ENCODE measurements at regions not wholly inside any gene's neighbourhood (a gene's known extent, or its start where the extent isn't known, plus 50 kb on each side); places are given as distances from the start of the nearest gene placed in this dataset.

DNA sequence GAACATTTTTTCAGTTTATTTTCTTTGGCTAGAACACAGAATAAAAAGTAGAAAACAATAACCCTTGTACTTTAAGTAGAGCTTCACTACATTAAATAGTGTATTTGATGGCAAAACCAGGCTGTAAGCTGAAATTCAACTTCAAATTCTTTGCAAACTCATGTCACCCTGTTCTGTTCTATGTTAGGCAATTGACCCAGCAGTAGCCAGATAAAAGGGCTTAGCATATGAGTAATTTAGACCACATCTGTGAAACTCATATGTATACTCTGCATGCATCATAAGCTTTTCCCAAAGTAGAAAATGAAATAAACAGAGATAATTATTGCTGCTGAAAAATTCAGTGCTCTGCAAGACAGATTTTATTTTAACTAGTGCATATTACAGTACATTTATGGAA lies 150.2 kb downstream of the GNAI1 start:
- Histone ChIP-seq H3K4me1 (ENCODE audit: control insufficient read depth in 2 of 2, insufficient read depth in 2 of 2, low read length in 1 of 2) (no peaks in the 10 kb centered on the region), H3K4me3 (ENCODE audit: low read depth in 1 of 2, low read length in 2 of 2) (no peak overlapping the region), H3K27ac (ENCODE audit: low read depth in 2 of 2, low read length in 1 of 2) (no peak overlapping the region), H3K36me3 (ENCODE audit: control insufficient read depth in 2 of 2, insufficient read depth in 2 of 2, low read length in 1 of 2) (no peaks in the 10 kb centered on the region), H3K27me3 (ENCODE audit: control insufficient read depth in 1 of 2, insufficient read depth in 2 of 2, low read length in 2 of 2) (no peaks in the 10 kb centered on the region), H3K9me3 (ENCODE audit: control insufficient read depth in 2 of 2, insufficient read depth in 1 of 2, low read depth in 1 of 2, low read length in 1 of 2) (peaks cover 0 to 3% of the 10 kb centered on the region in 2 donors)

DNA sequence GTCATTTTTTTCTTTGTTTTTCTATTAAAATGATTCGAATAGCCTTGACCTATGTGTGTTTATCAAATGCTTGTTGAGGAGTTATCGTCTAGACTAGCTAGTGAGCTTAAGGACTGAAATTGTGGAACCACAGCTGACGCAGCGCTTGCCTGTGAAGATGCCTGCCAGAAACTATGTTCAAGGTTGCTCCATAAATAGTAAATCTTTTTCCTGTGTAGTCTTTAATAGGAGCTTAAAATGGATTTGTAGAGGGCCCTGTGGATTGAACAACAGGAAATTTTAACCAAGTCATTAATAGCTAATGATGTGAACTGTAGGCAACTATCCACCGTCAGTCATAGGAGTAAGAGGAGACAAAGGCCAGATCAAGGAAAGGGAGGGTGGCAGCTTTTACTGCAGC lies 145.1 kb downstream of the GNAI1 start:
- H3K9me3 ChIP-seq (ENCODE audit: control insufficient read depth in 2 of 2, insufficient read depth in 1 of 2, low read depth in 1 of 2, low read length in 1 of 2) = peaks cover 0 to 3% of the 10 kb centered on the region in 2 donors
- H3K27ac ChIP-seq (ENCODE audit: low read depth in 2 of 2, low read length in 1 of 2) = no peak overlapping the region
- no peaks in the 10 kb centered on the region for H3K36me3 ChIP-seq (ENCODE audit: control insufficient read depth in 2 of 2, insufficient read depth in 2 of 2, low read length in 1 of 2)
- no peaks in the 10 kb centered on the region for H3K27me3 ChIP-seq (ENCODE audit: control insufficient read depth in 1 of 2, insufficient read depth in 2 of 2, low read length in 2 of 2)
- H3K4me1 ChIP-seq (ENCODE audit: control insufficient read depth in 2 of 2, insufficient read depth in 2 of 2, low read length in 1 of 2) = no peaks in the 10 kb centered on the region
- WGBS, 2 donors = 52 to 69% methylated on average over 5 of the region's 5 CpGs
- no peak overlapping the region for H3K4me3 ChIP-seq (ENCODE audit: low read depth in 1 of 2, low read length in 2 of 2)

DNA sequence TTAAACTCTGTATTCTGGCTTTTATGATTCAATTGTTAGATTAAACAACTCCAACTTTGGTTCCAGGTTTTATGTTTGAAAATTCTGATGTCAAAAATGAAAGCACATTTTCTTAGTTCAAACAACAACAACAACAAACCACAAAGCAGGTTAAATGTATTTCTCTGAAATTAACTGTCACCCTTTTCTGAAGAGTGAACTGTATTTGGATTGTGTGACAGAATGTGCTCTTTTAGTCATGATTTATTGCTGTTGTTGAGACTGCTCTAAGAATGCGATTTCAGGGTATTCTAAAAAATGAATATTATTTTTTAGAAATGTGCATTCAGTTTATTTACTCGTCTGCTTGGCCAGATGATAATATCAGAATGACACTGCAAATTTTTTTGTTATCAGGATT lies 144.1 kb downstream of the GNAI1 start:
- Histone ChIP-seq H3K27me3 (ENCODE audit: control insufficient read depth in 1 of 2, insufficient read depth in 2 of 2, low read length in 2 of 2) (no peaks in the 10 kb centered on the region), H3K4me1 (ENCODE audit: control insufficient read depth in 2 of 2, insufficient read depth in 2 of 2, low read length in 1 of 2) (no peaks in the 10 kb centered on the region), H3K36me3 (ENCODE audit: control insufficient read depth in 2 of 2, insufficient read depth in 2 of 2, low read length in 1 of 2) (no peaks in the 10 kb centered on the region), H3K9me3 (ENCODE audit: control insufficient read depth in 2 of 2, insufficient read depth in 1 of 2, low read depth in 1 of 2, low read length in 1 of 2) (peaks cover 0 to under 1% of the 10 kb centered on the region in 2 donors), H3K4me3 (ENCODE audit: low read depth in 1 of 2, low read length in 2 of 2) (no peak overlapping the region), H3K27ac (ENCODE audit: low read depth in 2 of 2, low read length in 1 of 2) (no peak overlapping the region)
- 75 to 88% methylated on average over 2 of the region's 2 CpGs for WGBS, 2 donors

DNA sequence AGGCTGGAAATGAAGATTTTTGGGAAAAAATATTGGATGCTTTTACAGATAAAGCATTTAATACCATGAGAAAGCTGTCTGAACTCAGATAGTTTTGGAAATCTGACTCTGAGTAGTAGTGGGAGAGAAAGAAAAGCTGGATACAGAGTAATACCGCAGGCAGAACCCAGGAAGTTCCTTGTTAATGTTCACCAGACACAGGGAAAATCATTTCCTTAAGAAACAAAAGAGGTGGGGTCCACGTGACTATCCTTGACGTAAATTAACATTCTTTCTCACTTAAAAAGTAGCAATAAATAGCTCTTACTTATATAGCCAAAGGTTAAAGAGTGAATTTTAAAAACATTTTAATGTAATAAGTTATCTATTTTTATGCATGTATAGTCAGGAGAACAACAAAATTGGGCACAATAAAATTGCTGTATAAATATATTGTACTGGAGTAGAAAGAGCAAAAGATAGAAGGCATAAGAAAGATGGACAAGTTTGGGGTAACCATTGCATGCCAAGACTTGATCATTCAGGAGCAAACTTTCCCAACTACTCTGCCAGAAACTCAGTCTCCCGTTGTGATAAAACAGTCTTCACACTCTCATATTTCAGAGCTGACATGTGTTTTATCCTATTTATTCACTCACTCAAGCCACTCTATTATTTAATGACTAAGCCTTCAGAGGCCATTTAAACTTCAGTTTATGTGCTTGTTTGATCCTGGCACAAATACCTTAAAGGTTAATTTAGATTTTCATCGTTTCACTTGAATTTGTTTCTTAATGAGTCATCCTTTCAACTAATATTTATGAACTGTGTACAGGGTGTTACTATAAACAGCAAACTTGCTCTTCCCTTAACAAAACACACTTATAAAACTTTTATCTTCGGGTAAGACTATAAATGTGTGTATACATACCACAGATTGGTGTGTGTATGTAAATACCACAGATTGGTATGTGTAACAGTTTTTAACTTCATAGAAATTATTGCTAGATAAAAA lies 143.1 kb downstream of the GNAI1 start:
- no peak overlapping the region for H3K27ac ChIP-seq (ENCODE audit: low read depth in 2 of 2, low read length in 1 of 2)
- H3K36me3 ChIP-seq (ENCODE audit: control insufficient read depth in 2 of 2, insufficient read depth in 2 of 2, low read length in 1 of 2) = no peaks in the 10 kb centered on the region
- H3K4me1 ChIP-seq (ENCODE audit: control insufficient read depth in 2 of 2, insufficient read depth in 2 of 2, low read length in 1 of 2) = peaks cover 0 to 1% of the 10 kb centered on the region in 2 donors
- H3K4me3 ChIP-seq (ENCODE audit: low read depth in 1 of 2, low read length in 2 of 2) = no peak overlapping the region
- no peaks in the 10 kb centered on the region for H3K9me3 ChIP-seq (ENCODE audit: control insufficient read depth in 2 of 2, insufficient read depth in 1 of 2, low read depth in 1 of 2, low read length in 1 of 2)
- WGBS, 2 donors = 33 to 37% methylated on average over 6 of the region's 6 CpGs
- H3K27me3 ChIP-seq (ENCODE audit: control insufficient read depth in 1 of 2, insufficient read depth in 2 of 2, low read length in 2 of 2) = no peaks in the 10 kb centered on the region

Data from esophagus (tissue), 2 donors.